Left ventricle myocardium inferior (tissue), 1 donor: ENCODE measurements at regions not wholly inside any gene's neighbourhood (a gene's known extent, or its start where the extent isn't known, plus 50 kb on each side); places are given as distances from the start of the nearest gene placed in this dataset.

ENCODE experiments used
- DNase-seq: peaks from one replicate; pipeline ENCODE4 v3.0.0-alpha.2; 2020
- H3K27ac ChIP-seq: fragments of 200-600 bp; replicated peaks from 2 replicates; pipeline ENCODE4 v1.8.0; 2021
- H3K27me3 ChIP-seq: fragments of 200-600 bp; 2 replicates; pipeline ENCODE4 v1.8.0; 2021; ENCODE audit warnings: low read depth
- H3K36me3 ChIP-seq: fragments of 200-600 bp; 2 replicates; pipeline ENCODE4 v1.8.0; 2021
- H3K4me1 ChIP-seq: fragments of 200-600 bp; 2 replicates; pipeline ENCODE4 v1.8.0; 2021
- H3K4me3 ChIP-seq: fragments of 200-600 bp; 2 replicates; pipeline ENCODE4 v1.8.0; 2021; ENCODE audit warnings: mild to moderate bottlenecking, moderate library complexity
- H3K9me3 ChIP-seq: fragments of 200-600 bp; replicated peaks from 2 replicates; pipeline ENCODE4 v1.8.0; 2021
- intact Hi-C: fragments of 100-400 bp; cut with micrococcal nuclease; formaldehyde crosslinking; loops from one replicate; pipeline ENCODE4 v1.11.0; 2022
- TF ChIP-seq, protein P1 (sequence below): fragments of 200-600 bp; IDR thresholded peaks from 2 replicates; pipeline ENCODE4 v1.8.0; 2021; ENCODE audit warnings: antibody characterized with exemption, mild to moderate bottlenecking, borderline replicate concordance
- donor health status: DM: no; HTN: yes; CAD: no; lungs with severe emphysema.

DNA sequence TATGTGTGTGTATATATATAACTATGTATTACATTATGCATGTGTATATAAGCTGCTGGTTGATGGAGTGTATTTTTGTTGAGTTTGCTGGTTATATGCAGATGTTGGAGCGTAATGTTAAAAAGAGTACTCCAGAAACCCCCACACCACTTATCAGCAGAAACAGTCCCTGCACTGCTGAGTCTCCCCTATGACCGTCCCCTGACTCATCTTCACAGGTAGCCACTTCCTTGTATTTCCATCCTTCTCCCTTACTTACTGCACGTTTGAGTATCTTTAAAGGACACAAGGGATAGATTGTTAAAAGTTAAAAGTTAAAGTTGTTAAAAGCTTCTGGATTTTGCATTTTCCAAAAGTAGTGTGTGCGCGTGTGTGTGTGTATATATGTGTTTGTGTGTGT is 853.9 kb upstream of the EEF2KMT start:
- TF ChIP-seq, protein P1, sequence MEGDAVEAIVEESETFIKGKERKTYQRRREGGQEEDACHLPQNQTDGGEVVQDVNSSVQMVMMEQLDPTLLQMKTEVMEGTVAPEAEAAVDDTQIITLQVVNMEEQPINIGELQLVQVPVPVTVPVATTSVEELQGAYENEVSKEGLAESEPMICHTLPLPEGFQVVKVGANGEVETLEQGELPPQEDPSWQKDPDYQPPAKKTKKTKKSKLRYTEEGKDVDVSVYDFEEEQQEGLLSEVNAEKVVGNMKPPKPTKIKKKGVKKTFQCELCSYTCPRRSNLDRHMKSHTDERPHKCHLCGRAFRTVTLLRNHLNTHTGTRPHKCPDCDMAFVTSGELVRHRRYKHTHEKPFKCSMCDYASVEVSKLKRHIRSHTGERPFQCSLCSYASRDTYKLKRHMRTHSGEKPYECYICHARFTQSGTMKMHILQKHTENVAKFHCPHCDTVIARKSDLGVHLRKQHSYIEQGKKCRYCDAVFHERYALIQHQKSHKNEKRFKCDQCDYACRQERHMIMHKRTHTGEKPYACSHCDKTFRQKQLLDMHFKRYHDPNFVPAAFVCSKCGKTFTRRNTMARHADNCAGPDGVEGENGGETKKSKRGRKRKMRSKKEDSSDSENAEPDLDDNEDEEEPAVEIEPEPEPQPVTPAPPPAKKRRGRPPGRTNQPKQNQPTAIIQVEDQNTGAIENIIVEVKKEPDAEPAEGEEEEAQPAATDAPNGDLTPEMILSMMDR, result no peak
- Histone ChIP-seq H3K36me3 (no peaks in the 10 kb centered on the region), H3K27me3 (no peaks in the 10 kb centered on the region), H3K4me3 (no peak overlapping the region), H3K4me1 (no peaks in the 10 kb centered on the region), H3K9me3 (peaks cover under 1% of the 10 kb centered on the region), H3K27ac (no peak overlapping the region)
- DNase-seq, result no peak
- intact Hi-C loops, result no loop called here

DNA sequence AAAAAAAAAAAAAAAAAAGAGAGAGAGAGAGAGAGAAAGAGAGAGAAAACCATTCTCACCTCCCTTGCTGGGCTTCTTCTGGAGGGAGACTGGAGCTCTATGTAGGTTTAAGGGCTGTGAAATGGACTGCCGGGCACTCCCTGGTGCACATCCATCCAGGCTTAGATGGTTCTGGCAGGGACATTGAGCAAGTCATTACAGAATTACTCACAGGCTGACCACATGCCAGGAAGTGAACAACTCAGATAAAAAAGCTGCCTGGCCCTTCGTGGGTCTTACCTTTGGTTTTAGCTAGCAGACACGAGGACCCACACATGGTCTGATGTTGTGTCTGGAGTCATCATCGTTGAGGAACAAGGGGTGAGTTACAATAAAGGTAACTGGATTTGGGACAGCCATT is 847.4 kb upstream of the EEF2KMT start:
- TF ChIP-seq, protein P1, result no peak
- H3K4me1 ChIP-seq, result no peaks in the 10 kb centered on the region
- intact Hi-C loops, result no loop called here
- H3K4me3 ChIP-seq, result no peak overlapping the region
- no peaks in the 10 kb centered on the region for H3K27me3 ChIP-seq
- peaks cover 39% of the 10 kb centered on the region for H3K9me3 ChIP-seq
- no peak for DNase-seq
- no peak overlapping the region for H3K27ac ChIP-seq
- no peaks in the 10 kb centered on the region for H3K36me3 ChIP-seq

DNA sequence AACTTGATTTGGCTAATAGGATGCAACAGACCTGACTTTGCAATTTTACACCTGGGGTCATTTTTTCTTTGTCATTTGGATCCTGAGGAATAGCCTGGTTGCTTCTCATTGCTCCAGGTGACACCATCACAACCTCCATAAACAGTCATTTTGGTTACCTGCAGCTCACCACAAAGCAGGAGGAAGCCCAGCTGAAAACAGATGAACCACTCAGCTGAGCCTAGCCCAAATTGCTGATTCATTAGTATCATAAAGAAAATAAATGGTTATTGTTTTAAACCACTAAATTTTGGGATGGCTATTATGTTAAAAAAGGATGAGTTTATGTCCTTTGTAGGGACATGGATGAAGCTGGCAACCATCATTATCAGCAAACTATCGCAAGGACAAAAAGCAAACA is 841.0 kb upstream of the EEF2KMT start:
- H3K9me3 ChIP-seq, result peaks cover 67% of the 10 kb centered on the region
- DNase-seq, result no peak
- no peaks in the 10 kb centered on the region for H3K4me1 ChIP-seq
- no peaks in the 10 kb centered on the region for H3K36me3 ChIP-seq
- no peak overlapping the region for H3K4me3 ChIP-seq
- TF ChIP-seq, protein P1, result no peak
- intact Hi-C loops, result no loop called here
- no peak overlapping the region for H3K27ac ChIP-seq
- H3K27me3 ChIP-seq, result no peaks in the 10 kb centered on the region

DNA sequence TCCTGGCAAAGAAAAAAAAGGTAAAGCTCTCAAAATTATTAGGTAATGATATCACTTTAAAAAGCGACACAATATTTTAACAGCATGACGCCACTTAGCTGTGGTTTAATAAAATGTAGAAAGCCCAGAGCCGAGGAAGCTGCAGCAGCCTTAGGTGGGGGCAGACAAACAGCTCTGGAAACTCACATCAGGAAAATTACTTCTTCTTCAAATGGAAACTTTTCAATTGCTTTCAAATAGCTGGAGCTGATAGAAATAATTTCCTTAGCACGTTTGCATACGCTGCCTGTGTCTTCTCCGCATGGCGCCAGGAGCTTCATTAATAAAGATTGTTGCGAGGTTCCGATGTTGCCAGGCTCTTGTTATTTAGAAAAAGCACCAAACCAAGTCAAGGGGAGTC is 835.3 kb upstream of the EEF2KMT start:
- TF ChIP-seq, protein P1, result no peak
- Histone ChIP-seq H3K36me3 (no peaks in the 10 kb centered on the region), H3K9me3 (peaks cover 12% of the 10 kb centered on the region), H3K4me1 (no peaks in the 10 kb centered on the region), H3K4me3 (no peak overlapping the region), H3K27ac (no peak overlapping the region), H3K27me3 (peaks cover 15% of the 10 kb centered on the region)
- intact Hi-C loops, result no loop called here
- DNase-seq, result no peak

DNA sequence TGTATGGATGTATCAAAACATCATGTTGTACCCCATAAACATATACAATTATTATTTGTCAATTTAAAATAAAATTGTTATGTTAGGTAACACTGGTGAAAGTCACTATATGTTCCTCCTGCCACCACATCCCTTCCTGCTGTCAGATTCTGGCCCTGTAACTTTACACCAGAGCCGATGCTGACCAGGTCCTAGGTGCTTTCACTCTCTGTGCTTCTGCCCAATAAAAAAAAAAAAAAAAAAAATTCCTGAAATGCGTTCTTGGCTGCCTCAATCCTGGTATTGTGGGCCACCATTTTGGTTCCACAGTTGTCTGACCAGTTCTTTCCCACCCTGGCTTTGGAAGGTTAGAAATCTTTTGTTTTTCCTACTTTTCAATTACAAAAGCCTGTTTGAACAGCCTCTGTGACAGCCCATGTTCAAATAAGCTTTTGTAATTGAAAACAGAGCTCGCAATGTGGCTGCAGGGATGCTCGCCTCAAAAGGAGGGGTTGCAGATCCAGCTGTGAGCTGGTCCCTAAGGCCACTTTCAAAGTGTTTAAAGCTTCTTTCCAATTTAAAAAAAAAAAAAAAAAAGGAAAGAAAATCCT is 831.0 kb upstream of the EEF2KMT start:
- no peaks in the 10 kb centered on the region for H3K4me1 ChIP-seq
- DNase-seq, result no peak
- H3K27ac ChIP-seq, result no peak overlapping the region
- H3K36me3 ChIP-seq, result no peaks in the 10 kb centered on the region
- peaks cover 7% of the 10 kb centered on the region for H3K9me3 ChIP-seq
- no peak overlapping the region for H3K4me3 ChIP-seq
- intact Hi-C loops, result no loop called here
- peaks cover 23% of the 10 kb centered on the region for H3K27me3 ChIP-seq
- TF ChIP-seq, protein P1, result no peak
